ENCODE measurements at regions not wholly inside any gene's neighbourhood (a gene's known extent, or its start where the extent isn't known, plus 50 kb on each side); places are given as distances from the start of the nearest gene placed in this dataset.

GRCh38 chr10:2856598-2856997, 210.8 kb upstream of the PFKP start:
- TF ChIP-seq POLR2A (IDR thresholded peaks at IDR 0.05) (no peak), CTCF (IDR thresholded peaks at IDR 0.05) (no peak), EP300 (IDR thresholded peaks at IDR 0.05; ENCODE audit: low read depth) (no peak), POLR2AphosphoS5 (IDR thresholded peaks at IDR 0.05) (no peak)
